ENCODE measurements at regions not wholly inside any gene's neighbourhood (a gene's known extent, or its start where the extent isn't known, plus 50 kb on each side); places are given as distances from the start of the nearest gene placed in this dataset.
"Not testable (repeated sequence)": the region's sequence is repeated elsewhere in the genome, so short reads cannot be mapped to it uniquely, and the experiment has no call there.

DNA sequence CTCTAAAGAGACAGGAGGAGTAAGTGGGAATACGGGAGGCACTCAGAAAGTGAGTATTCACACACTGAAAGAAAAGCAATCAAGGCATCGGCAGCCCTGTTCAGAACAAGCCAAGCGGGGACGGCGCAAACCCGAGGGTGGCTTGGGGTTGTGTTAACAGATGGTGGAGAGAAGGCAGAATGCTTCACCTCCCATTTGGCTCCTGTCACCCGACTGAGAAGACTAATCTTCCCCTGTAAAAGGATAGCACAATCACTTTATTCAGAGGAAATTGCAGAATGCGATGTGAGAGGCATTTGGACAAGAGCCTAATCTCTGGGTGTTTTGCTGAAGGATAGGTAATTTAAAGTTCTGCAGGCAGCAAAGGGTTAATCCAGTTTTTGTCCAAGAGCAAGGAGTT lies 119.3 kb upstream of the WSCD1 start:
- no peak for FAIRE-seq
- DNase-seq (ENCODE audit: low spot score): no peak

DNA sequence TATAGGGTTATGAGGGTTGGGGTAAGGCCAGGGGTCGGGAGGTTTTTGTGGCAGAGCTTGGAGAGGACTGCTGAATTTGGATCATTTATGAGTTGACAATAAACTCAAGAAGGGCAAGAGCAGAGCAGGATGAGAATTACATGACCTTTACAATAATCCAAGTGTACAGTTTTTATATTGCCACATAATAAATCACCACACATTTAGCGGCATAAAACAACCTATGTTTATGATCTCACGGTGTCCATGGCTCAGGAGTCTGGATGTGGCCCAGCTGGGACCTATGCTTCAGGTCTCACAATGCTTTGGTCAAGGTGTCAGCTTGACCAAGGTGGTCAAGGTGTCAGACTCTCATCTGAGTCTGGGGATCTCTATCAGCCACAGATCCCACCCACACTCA lies 118.3 kb upstream of the WSCD1 start:
- FAIRE-seq (no peak), DNase-seq (ENCODE audit: low spot score) (no peak)

DNA sequence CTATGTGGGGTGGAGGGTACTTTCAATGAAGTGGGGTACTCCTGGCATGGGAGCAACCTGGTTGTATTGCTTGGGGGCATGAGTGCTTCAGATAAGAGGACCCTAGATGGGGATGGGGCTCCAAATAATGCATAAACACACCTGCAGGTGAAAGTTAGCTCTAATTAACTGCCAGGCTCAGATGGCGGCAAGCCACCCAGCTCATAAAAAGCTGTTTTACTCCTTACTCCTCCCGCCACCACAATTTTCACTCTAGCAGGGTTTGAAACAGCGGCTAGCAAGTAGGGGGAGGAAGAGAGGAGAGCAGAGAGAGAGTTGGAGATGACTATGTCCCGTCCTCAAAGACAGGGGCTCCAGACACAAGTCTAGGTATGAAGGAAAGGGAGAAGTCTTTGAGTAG lies 117.7 kb upstream of the WSCD1 start:
- no peak for FAIRE-seq
- DNase-seq (ENCODE audit: low spot score): no peak

DNA sequence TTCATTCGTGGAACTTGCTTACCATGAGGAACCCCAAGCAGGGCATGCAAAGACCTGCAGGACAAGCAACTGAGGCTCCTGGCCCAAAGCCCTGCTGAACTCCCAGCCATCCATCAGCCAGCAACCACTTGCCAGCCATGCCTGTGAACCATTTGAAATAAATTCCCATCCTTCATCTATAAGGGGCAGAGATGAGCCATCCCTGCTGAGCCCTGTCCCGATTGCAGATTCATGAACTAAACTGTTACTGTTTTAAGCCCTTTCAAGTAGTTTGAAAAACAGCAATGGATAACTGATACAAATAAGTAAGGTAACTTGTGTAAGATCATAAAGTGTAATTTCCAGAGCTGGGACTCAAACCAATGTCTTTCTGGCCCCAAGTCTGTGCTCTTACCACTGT lies 114.4 kb upstream of the WSCD1 start:
- FAIRE-seq (no peak), DNase-seq (ENCODE audit: low spot score) (no peak)

DNA sequence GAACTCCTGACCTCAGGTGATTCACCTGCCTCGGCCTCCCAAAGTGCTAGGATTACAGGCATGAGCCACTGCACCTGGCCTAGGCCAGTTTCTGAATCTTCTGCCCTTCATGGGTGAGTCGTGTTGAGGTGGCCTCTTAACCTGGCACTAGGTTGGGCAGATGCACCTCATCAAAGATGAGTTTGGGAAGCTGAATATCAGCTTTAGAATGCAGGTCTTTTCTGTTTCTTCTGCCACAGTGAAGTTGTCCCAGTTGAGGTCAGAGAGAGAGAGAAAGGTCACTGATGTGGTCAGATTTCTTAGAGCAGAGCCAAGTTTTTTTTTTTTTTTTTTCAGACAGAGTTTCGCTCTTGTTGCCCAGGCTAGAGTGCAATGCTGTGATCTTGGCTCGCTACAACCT lies 111.3 kb upstream of the WSCD1 start:
- FAIRE-seq: no peak
- DNase-seq (ENCODE audit: low spot score): no peak

DNA sequence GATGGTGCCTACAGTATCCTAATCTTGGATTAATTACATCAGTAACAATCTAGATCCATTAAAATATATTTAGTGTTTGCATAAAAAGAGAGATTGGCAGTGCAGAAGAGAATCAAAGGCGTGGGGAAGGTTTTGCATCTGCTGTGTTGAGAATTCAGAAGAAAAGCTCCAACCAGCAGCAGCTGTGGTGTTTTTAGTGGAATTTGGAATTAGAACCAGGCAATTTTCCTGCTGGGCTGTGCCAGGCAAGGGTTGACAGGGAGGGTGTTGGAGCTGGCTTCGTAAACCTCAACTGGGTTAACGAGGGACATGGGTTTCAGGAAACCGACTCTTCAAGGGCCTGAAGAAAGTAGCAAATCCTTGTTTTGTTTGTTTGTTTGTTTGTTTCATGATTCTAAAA lies 107.8 kb upstream of the WSCD1 start:
- FAIRE-seq (no peak), DNase-seq (ENCODE audit: low spot score) (no peak)

DNA sequence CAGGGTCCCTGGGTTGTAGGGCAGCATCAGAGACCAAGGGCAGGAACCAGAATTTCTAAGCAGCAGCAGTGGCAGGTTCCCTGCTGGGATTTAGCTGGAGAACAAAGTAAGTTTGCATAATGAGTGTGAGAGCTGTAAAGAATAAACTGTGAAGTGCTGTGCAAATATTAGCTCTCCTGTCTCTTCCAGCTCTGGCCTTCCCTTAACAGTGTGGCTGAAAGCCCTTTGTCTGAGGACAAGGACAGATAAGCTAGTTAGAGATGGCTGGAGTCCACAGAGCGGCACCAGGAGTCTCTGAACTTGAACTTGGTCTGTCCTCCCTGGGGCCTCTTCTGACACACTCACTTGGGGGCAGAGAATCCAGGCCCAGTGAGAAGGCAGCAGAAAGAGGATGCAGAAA lies 98.2 kb upstream of the WSCD1 start:
- FAIRE-seq: no peak

DNA sequence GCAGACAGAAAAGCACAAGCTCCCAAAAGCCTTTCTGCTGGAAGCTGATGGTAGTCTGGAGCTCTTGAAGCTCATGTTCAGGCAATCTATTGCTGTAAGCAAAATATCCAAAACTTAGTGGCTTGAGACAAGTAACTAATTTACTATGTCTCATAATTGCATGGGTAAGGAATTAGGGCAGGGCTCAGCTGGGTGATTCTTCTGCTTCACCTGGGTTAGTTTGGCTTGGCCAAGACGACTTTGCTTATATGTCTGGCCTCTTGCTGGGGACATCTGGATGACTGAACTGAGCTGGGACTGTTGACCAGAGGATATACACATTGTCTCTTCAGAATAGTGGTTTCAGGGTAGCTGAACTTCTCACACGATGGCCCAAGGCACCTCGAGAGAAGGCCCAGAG lies 96.8 kb upstream of the WSCD1 start:
- FAIRE-seq (no peak), DNase-seq (ENCODE audit: low spot score) (no peak)

More for the DNA sequence above, 98.2 kb upstream of the WSCD1 start:
- DNase-seq (ENCODE audit: low spot score): no peak

DNA sequence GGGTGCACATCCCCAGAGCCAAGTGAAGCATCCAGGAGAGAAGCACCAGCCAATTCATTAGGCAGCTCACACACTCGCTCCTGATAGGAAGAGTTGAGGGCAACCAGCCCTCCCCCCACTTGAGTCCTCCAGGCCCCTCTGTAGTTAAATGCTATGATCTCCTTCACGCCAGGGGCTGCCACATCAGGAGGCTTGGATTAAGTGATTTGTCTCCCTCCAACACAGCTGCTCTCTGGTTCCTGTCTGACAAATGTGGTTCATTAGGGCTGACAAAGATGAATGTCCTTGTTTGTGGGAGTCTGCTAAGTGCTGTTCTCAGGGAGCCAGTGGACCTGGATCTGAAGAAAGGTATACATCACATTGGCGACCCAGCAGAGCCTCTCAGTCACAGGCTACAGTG lies 94.5 kb upstream of the WSCD1 start:
- no peak for FAIRE-seq
- DNase-seq (ENCODE audit: low spot score): no peak

DNA sequence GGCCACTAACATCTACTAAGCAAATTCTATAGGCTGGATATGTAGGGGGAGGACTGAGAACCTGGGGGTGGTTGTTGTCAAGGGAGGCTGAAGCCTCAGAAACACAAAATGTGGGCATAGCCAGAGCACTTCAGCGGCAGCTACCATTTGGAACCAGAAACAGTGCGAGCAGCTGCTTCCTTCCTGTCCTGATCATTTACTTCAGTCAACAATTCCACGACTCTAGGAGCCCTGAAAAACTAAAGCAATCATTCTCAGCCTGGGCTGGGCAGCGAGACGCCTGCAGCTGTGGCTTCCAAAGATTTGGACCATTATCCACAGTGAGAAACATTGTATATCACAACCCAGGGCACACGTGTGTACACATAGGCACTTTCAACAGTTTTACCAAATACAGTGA lies 93.9 kb upstream of the WSCD1 start:
- DNase-seq (ENCODE audit: low spot score) (no peak), FAIRE-seq (no peak)

DNA sequence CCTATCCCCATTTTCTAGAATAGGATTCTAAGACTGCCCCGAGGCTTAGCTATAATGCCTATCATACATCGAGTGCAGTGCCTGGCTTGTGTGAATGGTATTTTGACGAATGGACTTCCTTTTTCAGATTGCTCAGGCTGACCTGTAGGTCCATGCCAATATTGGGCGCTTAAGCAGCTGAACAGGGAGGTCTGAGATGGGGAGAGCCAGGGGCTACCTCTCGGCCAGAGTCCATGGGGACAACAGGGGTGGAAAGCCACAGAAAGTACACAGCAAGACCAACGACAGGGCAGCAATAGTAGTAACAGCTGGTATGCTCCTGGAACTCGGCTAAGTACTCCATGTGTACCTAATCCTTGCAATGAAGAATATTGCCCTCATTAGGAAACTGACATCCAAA lies 91.7 kb upstream of the WSCD1 start:
- DNase-seq (ENCODE audit: low spot score) (no peak), FAIRE-seq (no peak)

DNA sequence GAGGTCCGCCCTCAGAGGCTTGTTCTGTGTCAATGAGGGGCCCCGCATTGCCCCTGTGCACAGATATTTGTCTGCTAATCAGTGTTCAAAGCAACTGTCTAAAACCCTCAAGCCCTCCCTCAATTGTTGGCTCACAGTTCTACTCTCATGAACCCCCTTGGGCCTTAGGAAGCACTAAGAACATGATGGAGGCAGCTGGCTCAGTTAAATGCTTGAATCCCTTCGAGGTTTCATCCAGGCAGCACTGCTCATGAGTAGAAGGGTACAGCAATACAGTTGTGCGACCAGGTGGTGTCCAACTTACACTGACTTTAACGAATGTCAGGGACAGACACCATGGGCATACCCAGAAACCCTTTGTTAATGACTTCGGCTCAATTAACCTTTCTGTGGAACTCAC lies 89.2 kb upstream of the WSCD1 start:
- no peak for DNase-seq (ENCODE audit: low spot score)
- no peak for FAIRE-seq

DNA sequence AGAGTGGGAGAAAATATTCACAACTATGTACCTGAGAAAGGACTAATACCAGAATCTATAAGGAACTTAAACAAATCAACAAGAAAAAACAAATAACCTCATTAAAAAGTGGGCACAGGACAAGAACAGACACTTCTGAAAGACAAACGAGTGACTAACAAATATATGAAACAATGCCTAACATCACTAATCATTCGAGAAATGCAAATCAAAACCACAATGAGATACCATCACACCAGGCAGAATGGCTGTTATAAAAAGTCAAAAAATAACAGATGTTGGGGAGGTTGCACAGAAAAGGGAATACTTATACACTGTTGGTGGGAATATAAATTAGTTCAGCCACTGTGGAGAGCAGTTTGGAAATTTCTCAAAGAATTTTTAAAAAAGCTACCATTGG lies 83.5 kb upstream of the WSCD1 start:
- FAIRE-seq: no peak

DNA sequence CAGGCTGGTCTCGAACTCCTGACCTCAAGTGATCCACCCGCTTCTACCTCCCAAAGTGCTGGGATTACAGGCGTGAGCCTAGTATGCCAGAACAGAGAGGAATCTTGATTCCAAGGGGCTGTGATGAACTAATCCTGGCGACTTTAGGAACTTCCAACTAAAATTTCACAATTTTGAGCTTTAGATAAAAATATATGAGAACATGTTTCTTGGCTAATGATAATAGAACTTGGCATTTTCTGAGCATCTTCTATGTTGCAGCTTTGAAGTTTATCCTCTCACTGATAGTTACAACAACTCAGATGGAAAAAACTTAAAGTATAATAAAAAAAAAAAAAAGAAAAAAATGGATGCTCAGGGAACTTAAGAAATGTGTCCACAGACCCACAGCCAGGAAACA lies 69.8 kb upstream of the WSCD1 start:
- FAIRE-seq (no peak), DNase-seq (ENCODE audit: low spot score) (no peak)

More for the DNA sequence above, 83.5 kb upstream of the WSCD1 start:
- no peak for DNase-seq (ENCODE audit: low spot score)

DNA sequence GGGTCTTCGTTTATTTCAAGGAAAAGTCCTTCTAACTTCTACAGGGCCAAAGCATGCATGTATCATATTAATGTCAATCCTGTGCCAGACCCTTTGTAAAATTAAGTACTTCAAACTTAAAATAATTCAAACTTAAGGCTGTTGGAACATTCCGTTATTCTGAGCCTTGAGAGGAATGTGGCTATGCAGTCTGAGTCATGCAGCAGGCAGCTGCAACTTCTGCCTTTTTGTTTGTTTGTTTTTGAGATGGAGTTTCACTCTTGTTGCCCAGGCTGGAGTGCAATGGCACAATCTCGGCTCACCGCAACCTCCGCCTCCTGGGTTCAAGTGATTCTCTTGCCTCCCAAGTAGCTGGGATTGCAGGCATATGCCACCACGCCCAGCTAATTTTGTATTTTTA lies 67.0 kb upstream of the WSCD1 start:
- FAIRE-seq; DNase-seq (ENCODE audit: low spot score): not testable (repeated sequence)

DNA sequence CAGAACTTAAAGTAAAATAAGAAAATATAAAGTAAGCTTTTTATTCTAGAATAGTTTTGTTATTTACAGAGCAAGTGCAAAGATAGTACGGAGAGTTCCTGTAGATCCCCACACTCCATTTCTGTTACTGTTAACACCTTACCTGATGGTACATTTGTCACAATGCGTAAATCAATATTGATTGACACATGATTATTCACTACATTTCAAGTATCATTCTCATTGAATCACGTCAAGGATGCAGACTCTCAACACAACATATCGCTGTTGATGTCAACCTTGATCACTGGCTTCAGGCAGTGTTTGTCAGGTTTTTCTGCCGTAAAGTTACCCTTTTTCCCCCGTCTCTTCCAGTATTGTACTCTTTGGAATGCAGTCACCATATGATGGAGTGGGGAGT lies 64.2 kb upstream of the WSCD1 start:
- no peak for DNase-seq (ENCODE audit: low spot score)
- no peak for FAIRE-seq

DNA sequence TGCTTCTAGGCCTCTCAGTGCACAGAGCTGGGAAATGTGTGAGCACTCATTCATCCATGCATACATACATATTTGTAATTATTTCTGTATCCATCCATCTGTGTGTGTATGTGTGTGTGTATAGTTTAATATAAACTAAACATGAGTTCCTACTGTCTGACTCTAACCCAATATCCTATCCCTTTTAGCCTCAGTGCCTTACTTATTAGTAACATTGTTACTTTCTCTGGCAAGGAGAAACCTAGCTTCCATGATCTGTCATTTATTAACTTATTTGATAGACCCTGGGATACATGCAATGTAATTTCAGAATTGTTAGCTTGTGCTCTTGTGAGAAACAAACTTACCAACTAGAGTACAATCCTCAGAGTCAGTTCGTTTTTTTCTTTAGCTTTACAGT lies 59.0 kb upstream of the WSCD1 start:
- no peak for DNase-seq (ENCODE audit: low spot score)
- FAIRE-seq: no peak

DNA sequence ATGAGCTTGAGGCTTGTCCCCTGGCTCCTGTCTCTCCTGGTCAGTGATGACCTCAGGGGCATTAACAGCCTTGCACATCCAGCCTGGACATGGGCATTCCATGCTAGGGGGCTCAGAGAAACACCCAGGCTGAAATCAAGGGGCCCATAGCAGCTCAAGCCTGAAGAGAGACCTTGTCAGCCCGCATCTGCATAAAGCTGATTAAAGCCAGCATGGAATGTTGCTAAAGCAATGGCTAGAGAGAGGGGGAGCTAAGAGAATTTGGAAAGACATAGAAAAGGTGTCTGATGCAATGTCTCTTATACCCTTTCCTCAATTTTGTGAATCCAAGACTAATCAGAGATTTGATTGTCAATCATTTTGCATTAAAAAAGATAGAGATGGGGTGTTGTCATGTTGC lies 51.4 kb upstream of the WSCD1 start:
- FAIRE-seq: no peak
- DNase-seq (ENCODE audit: low spot score): no peak

DNA sequence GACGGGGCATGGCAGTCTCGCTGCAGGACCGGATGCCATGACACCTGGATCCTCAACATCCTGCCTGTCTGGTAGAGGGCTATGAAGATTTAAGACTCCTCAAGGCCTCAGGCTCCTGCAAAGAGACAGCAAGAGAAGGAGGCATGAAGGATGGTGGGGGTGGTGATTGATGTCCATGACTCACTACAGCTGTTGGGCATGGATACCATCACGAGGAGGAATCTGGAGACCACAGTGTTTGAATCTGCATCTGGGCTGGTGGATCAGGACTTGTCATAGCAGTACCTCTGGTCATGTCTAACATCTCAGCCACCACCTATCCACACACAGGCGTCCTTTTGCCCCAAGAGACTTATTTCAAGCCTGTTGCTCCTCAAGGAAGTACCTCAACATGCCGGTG lies 50.2 kb upstream of the WSCD1 start:
- no peak for FAIRE-seq
- DNase-seq (ENCODE audit: low spot score): no peak

DNA sequence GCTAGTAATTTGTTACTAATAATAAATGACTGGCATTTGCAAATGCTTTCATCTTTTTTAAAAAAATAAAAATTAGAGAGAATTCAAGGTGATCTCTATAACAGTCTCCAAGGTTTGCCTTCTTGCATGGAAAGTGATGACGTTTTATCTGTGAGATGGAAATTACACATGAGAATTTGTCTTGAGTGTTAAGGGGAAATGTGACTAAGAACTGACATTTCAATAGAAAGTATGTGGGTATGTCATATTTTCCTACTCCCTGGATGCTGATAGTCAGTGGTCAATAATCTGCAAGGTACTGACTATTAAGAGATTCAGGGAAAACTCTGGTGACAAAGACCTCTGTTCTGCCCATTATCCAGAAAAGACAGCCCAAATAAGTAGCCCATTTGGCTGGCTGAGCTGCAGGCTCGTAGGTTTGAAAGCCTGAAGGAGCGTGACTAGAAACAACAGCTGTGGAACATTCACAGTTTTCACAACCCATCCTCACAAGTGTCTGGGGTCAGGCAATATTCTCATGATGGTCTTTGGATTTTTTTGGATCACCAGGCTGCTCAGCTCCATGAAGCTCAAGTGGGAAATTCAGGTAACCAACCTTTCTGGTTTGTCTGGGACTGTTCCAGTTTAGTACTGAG lies 49.7 kb upstream of the WSCD1 start:
- no peak for FAIRE-seq
- no peak for DNase-seq (ENCODE audit: low spot score)

Measured in urothelium cell line (cell line).